Activated CD8-positive, alpha-beta T cell treated with anti-CD3 and anti-CD28 coated beads for 36 hours (primary cell): ENCODE measurements at regions not wholly inside any gene's neighbourhood (a gene's known extent, or its start where the extent isn't known, plus 50 kb on each side); places are given as distances from the start of the nearest gene placed in this dataset.

ENCODE experiments used
- ATAC-seq: fragments of 200-7000 bp; cut with Tn5 transposase; one replicate; pipeline ENCODE4 v1.10.0; 2021; ENCODE audit warnings: mild to moderate bottlenecking, moderate library complexity
- CTCF ChIA-PET: fragments of 350-600 bp; sonication (Branson Sonifier 250); formaldehyde crosslinking; loops from one replicate; lab custom pipeline; 2021; ENCODE audit warnings: antibody characterized with exemption; lab: Charles Lee
- POLR2A ChIA-PET: fragments of 350-600 bp; sonication (Branson Sonifier 250); formaldehyde crosslinking; loops from one replicate; lab custom pipeline; 2021; ENCODE audit warnings: antibody characterized with exemption; lab: Charles Lee
- DNase-seq: peaks from one replicate; pipeline ENCODE4 v3.0.0-alpha.2; 2020
- H3K27ac Mint-ChIP-seq: one replicate; pipeline ENCODE4 v1.8.0; 2021; ENCODE audit warnings: mild to moderate bottlenecking, mixed read lengths
- H3K27me3 Mint-ChIP-seq: one replicate; pipeline ENCODE4 v1.8.0; 2021; ENCODE audit warnings: mixed read lengths
- H3K36me3 Mint-ChIP-seq: one replicate; pipeline ENCODE4 v1.8.0; 2021; ENCODE audit warnings: low read depth, mixed read lengths
- H3K4me1 Mint-ChIP-seq: one replicate; pipeline ENCODE4 v1.8.0; 2021; ENCODE audit warnings: low read depth, mixed read lengths
- H3K4me3 Mint-ChIP-seq: one replicate; pipeline ENCODE4 v1.8.0; 2021; ENCODE audit warnings: mild to moderate bottlenecking, moderate library complexity, mixed read lengths
- H3K9me3 Mint-ChIP-seq: one replicate; pipeline ENCODE4 v1.8.0; 2021; ENCODE audit warnings: mixed read lengths
- CTCF ChIP-seq: fragments of 200-600 bp; IDR thresholded peaks from one replicate; pipeline ENCODE4 v1.8.0; 2022; ENCODE audit warnings: antibody characterized with exemption, mild to moderate bottlenecking
- intact Hi-C: fragments of 100-400 bp; cut with micrococcal nuclease; formaldehyde crosslinking; loops from one replicate; pipeline ENCODE4 v1.10.0; 2022

GRCh38 chr7:18430810-18431209 lies 64.7 kb upstream of the HDAC9 start:
- DNase-seq (no peak), ATAC-seq (no peak)
- intact Hi-C loops = no loop called here
- Mint-ChIP-seq H3K9me3 (no peaks in the 10 kb centered on the region), H3K4me1 (no peaks in the 10 kb centered on the region), H3K4me3 (no peak overlapping the region), H3K36me3 (no peaks in the 10 kb centered on the region), H3K27ac (no peak overlapping the region), H3K27me3 (no peaks in the 10 kb centered on the region)
- POLR2A ChIA-PET = no interaction called here
- no peak for TF ChIP-seq CTCF
- CTCF ChIA-PET = no interaction called here

- H3K4me3 Mint-ChIP-seq = no peak overlapping the region
- DNase-seq (no peak), ATAC-seq (no peak)
- no peaks in the 10 kb centered on the region for H3K36me3 Mint-ChIP-seq
- peaks cover 2% of the 10 kb centered on the region for H3K4me1 Mint-ChIP-seq
- intact Hi-C loops = no loop called here
- no peaks in the 10 kb centered on the region for H3K9me3 Mint-ChIP-seq
- TF ChIP-seq CTCF = no peak
- no peaks in the 10 kb centered on the region for H3K27me3 Mint-ChIP-seq
- H3K27ac Mint-ChIP-seq = no peak overlapping the region
- CTCF ChIA-PET = no interaction called here
- POLR2A ChIA-PET = no interaction called here
Observed at GRCh38 chr7:18434171-18434570, 61.4 kb upstream of the HDAC9 start.

- CTCF ChIA-PET = no interaction called here
- POLR2A ChIA-PET = no interaction called here
- ATAC-seq (no peak), DNase-seq (no peak)
- Mint-ChIP-seq H3K36me3 (no peaks in the 10 kb centered on the region), H3K27ac (no peak overlapping the region), H3K4me3 (no peak overlapping the region), H3K27me3 (no peaks in the 10 kb centered on the region), H3K9me3 (no peaks in the 10 kb centered on the region), H3K4me1 (peaks cover 4% of the 10 kb centered on the region)
- TF ChIP-seq CTCF = no peak
- intact Hi-C loops = no loop called here
Observed at GRCh38 chr7:18437101-18437500, 58.4 kb upstream of the HDAC9 start.

GRCh38 chr7:18440934-18441333 lies 54.6 kb upstream of the HDAC9 start:
- DNase-seq (no peak), ATAC-seq (no peak)
- CTCF ChIA-PET = no interaction called here
- POLR2A ChIA-PET = no interaction called here
- intact Hi-C loops = no loop called here
- Mint-ChIP-seq H3K36me3 (no peaks in the 10 kb centered on the region), H3K27ac (no peak overlapping the region), H3K27me3 (no peaks in the 10 kb centered on the region), H3K4me3 (no peak overlapping the region), H3K4me1 (peaks cover 4% of the 10 kb centered on the region), H3K9me3 (no peaks in the 10 kb centered on the region)
- no peak for TF ChIP-seq CTCF

GRCh38 chr7:18444826-18445225 lies 50.7 kb upstream of the HDAC9 start:
- Mint-ChIP-seq H3K27me3 (no peaks in the 10 kb centered on the region), H3K36me3 (no peaks in the 10 kb centered on the region), H3K4me3 (no peak overlapping the region), H3K4me1 (no peaks in the 10 kb centered on the region), H3K27ac (no peak overlapping the region), H3K9me3 (no peaks in the 10 kb centered on the region)
- intact Hi-C loops = no loop called here
- ChIA-PET CTCF (no interaction called here), POLR2A (no interaction called here)
- no peak for TF ChIP-seq CTCF
- DNase-seq (no peak), ATAC-seq (no peak)
